ENCODE measurements at regions not wholly inside any gene's neighbourhood (a gene's known extent, or its start where the extent isn't known, plus 50 kb on each side); places are given as distances from the start of the nearest gene placed in this dataset.

DNA sequence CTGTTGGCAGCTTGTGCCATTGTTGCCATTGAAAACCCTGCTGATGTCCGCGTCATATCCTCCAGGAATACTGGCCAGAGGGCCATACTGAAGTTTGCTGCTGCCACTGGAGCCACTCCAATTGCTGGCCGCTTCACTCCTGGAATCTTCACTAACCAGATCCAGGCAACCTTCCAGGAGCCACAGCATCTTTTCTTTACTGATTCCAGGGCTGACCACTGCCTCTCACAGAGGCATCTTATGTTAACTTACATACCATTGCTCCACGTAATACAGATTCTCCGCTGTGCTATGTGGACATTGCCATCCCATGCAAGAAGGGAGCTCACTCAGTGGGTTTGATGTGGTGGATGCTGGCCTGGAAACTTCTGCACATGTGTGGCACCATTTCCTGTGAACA is 221.8 kb upstream of the FAM83B start:
- no peak overlapping the region for H3K4me3 Mint-ChIP-seq
- no peaks in the 10 kb centered on the region for H3K27me3 Mint-ChIP-seq
- H3K27ac Mint-ChIP-seq = no peak overlapping the region
- H3K36me3 Mint-ChIP-seq (ENCODE audit: insufficient read depth) = no peaks in the 10 kb centered on the region
- H3K9me3 Mint-ChIP-seq = peaks cover 9% of the 10 kb centered on the region in 2 donors
- ATAC-seq (replicated peaks) = no peak
- H3K4me1 Mint-ChIP-seq (ENCODE audit: low read depth in 2 of 2) = no peaks in the 10 kb centered on the region
- DNase-seq = no peak

DNA sequence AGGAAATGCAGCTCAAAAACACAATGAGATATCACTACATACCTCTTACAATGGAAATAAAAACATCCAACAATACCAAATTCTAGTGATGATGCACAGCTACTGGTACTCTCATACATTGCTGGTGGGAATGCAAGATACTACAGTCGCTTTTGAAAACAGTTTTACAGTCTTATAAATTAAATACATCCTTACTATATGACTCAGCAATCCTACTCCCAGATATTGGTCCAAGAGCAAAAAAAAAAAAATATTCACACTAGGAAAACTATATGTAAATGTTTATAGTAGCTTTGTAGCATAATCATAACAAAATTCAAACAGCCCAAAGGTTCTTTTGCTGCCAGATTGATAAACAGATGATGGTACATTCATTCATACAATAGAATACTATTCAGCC is 217.4 kb upstream of the FAM83B start:
- Mint-ChIP-seq H3K4me1 (ENCODE audit: low read depth in 2 of 2) (no peaks in the 10 kb centered on the region), H3K4me3 (no peak overlapping the region), H3K27ac (no peak overlapping the region), H3K9me3 (peaks cover 9 to 12% of the 10 kb centered on the region in 2 donors), H3K27me3 (no peaks in the 10 kb centered on the region), H3K36me3 (ENCODE audit: insufficient read depth) (no peaks in the 10 kb centered on the region)
- DNase-seq (no peak), ATAC-seq (replicated peaks) (no peak)

DNA sequence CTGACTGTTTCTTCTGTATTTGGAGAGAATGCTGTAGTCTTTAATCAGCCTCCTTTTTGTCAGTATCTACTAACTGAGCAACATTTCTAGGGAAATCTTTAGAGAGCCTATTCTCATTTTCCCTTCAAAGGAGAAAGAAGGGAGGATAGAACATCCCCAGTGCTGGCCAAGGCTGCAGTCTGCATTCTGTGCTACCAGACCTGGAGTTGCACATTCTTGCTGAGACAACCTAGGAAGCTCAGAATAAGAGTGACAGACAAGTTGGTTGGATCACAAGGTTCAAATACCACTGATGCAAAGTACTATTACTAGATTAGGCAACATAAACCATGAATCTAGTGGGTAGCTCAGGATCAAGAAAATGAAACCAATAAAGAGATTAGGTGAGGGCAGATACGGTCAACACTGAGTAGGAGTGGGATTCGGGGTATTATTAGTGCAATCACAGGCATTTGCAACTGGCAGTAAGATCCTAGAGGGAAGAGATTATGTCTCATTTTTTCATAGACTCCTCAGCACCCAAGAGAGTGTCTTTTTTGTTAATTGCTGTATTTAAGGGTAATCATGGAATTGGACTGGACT is 213.5 kb upstream of the FAM83B start:
- H3K4me1 Mint-ChIP-seq (ENCODE audit: low read depth in 2 of 2) = no peaks in the 10 kb centered on the region
- DNase-seq = no peak
- H3K27me3 Mint-ChIP-seq = no peaks in the 10 kb centered on the region
- peaks cover 0 to 8% of the 10 kb centered on the region in 2 donors for H3K9me3 Mint-ChIP-seq
- H3K27ac Mint-ChIP-seq = no peak overlapping the region
- ATAC-seq (replicated peaks) = no peak
- H3K4me3 Mint-ChIP-seq = no peak overlapping the region
- no peaks in the 10 kb centered on the region for H3K36me3 Mint-ChIP-seq (ENCODE audit: insufficient read depth)

DNA sequence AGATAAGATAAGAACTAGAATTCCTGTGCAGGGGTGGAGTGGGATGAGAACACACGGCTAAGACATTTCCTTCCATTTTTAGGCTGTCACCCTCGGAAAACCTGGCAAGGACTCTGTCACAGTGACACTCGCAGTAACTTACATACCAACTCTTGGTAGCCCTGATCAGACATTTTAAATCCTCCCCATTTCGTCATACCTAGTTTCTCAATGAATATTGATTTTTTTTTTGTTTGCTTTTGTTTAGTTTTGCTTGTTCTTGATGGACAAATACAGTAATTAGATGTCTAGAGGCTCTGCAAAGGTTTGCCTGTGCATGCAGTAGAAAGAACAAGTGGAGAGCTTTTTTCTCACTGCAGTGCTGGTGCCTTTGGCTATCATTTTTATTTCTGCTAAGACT is 213.0 kb upstream of the FAM83B start:
- Mint-ChIP-seq H3K36me3 (ENCODE audit: insufficient read depth) (no peaks in the 10 kb centered on the region), H3K9me3 (peaks cover 0 to 8% of the 10 kb centered on the region in 2 donors), H3K27me3 (no peaks in the 10 kb centered on the region), H3K4me1 (ENCODE audit: low read depth in 2 of 2) (no peaks in the 10 kb centered on the region), H3K27ac (no peak overlapping the region), H3K4me3 (no peak overlapping the region)
- ATAC-seq (replicated peaks) = no peak
- DNase-seq = no peak

DNA sequence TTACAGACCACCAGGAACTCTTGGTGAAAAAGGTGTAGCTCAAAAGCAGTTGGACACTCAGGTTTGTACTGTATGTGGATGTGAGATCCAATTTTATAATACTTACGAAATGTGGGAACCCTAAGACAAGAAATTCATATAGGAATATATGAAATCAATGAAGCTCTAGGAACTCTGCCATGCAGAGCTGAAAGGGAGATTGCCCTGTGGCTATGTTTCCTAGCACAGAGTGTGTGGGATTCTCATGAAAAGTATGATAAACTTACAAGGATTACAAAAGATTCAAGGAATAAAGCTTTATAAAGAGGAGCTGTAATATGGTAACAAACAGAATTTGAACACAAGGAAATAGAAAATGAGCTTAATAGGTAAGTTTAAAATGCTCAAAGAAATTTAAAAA is 205.7 kb upstream of the FAM83B start:
- H3K9me3 Mint-ChIP-seq = peaks cover 7 to 8% of the 10 kb centered on the region in 2 donors
- no peak overlapping the region for H3K27ac Mint-ChIP-seq
- no peak for ATAC-seq (replicated peaks)
- DNase-seq = no peak
- H3K4me1 Mint-ChIP-seq (ENCODE audit: low read depth in 2 of 2) = no peaks in the 10 kb centered on the region
- H3K27me3 Mint-ChIP-seq = no peaks in the 10 kb centered on the region
- H3K4me3 Mint-ChIP-seq = no peak overlapping the region
- H3K36me3 Mint-ChIP-seq (ENCODE audit: insufficient read depth) = no peaks in the 10 kb centered on the region

DNA sequence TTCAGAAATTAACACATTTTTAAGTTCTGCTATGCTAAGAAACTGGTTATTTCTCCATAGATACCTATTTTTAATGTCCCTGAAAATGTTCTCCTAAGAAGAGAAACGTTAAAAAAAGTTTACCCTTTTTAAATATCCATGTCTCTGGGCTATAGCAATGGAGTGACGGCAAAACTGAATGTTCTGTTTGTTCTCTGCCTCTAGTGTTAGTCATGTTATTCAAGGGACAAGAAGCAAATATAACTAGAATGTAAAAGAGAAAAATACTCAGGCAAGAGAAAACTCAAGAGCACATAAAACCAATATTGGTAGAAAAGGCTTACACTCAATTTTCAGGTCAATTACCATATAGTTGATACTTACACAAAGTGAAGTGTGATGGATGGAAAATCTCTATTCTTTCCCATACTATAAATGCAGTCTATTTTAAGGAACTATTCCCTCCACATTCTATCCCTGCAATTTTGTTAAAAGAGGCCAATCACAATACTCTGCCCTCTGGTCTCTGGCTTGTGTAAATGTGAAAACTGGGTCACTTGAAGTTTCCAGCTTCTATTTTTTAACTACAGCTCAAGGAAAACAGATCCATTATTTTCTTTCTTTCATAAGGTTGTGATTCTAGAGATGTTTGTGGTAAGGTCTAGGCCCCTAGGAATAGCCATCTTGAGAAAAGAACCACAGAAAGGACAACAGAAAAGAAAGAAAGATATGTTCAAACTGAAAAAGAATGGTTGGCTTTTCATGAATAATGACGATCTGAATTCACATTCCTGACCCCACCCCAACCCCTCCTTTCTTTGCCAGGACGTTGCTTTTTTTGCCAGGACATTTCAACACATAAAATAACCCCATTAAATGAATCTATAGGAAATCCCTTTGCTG is 200.3 kb upstream of the FAM83B start:
- Mint-ChIP-seq H3K4me3 (no peak overlapping the region), H3K4me1 (ENCODE audit: low read depth in 2 of 2) (no peaks in the 10 kb centered on the region), H3K27ac (no peak overlapping the region), H3K27me3 (no peaks in the 10 kb centered on the region), H3K36me3 (ENCODE audit: insufficient read depth) (no peaks in the 10 kb centered on the region), H3K9me3 (peaks cover 4 to 7% of the 10 kb centered on the region in 2 donors)
- no peak for ATAC-seq (replicated peaks)
- no peak for DNase-seq

DNA sequence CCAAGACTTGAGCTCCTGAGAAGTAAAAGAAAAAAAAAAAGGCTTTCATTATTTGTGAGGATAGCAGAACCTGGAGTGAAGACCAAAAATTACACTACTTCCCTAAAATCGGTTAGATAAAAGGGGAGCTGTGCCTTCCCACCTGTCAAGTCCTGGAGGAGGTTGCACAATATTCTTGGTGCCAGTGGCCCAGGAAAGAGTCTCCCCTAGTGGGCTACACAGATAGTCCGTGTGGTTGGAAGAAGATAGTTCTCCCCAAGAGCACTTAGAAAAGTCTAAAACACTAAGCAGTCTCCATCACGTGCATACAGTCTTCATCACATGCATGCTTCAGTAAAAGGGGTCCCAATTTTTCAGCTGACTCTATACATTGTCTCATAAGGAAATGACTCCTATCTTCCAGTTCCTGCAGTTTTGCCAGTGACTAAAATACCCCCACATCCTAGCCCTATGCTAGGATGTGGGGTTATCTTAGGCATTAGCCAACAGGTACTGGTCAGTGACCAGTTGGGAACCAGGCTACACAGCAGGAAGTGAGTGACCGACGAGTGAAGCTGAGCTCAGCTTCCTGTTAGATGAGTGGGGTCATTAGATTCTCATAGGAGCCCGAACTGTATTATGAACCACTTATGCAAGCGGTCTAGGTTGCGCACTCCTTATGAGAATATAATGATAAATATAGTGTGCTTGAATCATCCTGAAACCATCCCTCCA is 199.5 kb upstream of the FAM83B start:
- no peak overlapping the region for H3K4me3 Mint-ChIP-seq
- H3K4me1 Mint-ChIP-seq (ENCODE audit: low read depth in 2 of 2) = no peaks in the 10 kb centered on the region
- DNase-seq = no peak
- no peak for ATAC-seq (replicated peaks)
- H3K27ac Mint-ChIP-seq = no peak overlapping the region
- H3K9me3 Mint-ChIP-seq = peaks cover 4 to 5% of the 10 kb centered on the region in 2 donors
- no peaks in the 10 kb centered on the region for H3K36me3 Mint-ChIP-seq (ENCODE audit: insufficient read depth)
- H3K27me3 Mint-ChIP-seq = no peaks in the 10 kb centered on the region

DNA sequence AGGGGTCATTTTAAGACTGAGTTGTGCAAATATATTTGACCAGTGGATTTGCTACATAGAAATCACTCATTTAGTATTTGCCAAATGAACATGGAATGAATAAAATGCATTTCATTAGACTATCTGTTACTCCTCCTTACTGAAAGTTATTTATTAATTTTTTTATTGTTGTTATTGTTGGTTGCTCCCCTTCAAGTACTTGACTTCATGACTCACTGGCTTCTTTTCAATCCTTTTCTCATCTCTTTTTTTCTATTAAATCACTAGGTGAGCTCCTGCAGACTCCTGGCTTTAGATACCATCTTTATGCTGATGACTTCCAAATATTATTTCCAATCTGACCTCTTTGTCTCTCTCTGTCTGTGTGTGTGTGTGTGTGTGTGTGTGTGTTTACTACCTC is 192.2 kb upstream of the FAM83B start:
- no peak for DNase-seq
- Mint-ChIP-seq H3K27me3 (no peaks in the 10 kb centered on the region), H3K4me3 (no peak overlapping the region), H3K4me1 (ENCODE audit: low read depth in 2 of 2) (no peaks in the 10 kb centered on the region), H3K9me3 (peaks cover 16 to 22% of the 10 kb centered on the region in 2 donors), H3K36me3 (ENCODE audit: insufficient read depth) (no peaks in the 10 kb centered on the region), H3K27ac (no peak overlapping the region)
- ATAC-seq (replicated peaks) = no peak

DNA sequence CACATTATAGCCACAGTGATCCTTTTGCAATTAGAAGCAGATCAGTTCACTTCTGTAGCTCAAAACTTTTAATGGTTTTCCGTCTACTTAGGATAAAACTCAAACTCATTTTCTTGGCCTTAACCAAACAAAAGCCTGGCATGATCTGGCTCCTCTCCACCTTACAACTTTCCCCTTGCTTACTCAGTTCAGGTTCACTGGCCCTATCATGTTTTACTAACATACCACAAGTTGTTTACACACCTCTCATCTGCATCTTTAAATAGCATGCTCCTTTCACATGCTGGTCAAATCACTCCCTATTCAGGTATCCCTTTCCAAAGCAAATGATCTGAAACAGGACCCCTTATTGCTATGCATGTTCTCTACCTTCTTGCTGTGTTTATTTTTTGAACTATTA is 191.4 kb upstream of the FAM83B start:
- Mint-ChIP-seq H3K36me3 (ENCODE audit: insufficient read depth) (no peaks in the 10 kb centered on the region), H3K27me3 (no peaks in the 10 kb centered on the region), H3K4me3 (no peak overlapping the region), H3K9me3 (peaks cover 14 to 22% of the 10 kb centered on the region in 2 donors), H3K27ac (no peak overlapping the region), H3K4me1 (ENCODE audit: low read depth in 2 of 2) (no peaks in the 10 kb centered on the region)
- ATAC-seq (replicated peaks) = no peak
- no peak for DNase-seq

DNA sequence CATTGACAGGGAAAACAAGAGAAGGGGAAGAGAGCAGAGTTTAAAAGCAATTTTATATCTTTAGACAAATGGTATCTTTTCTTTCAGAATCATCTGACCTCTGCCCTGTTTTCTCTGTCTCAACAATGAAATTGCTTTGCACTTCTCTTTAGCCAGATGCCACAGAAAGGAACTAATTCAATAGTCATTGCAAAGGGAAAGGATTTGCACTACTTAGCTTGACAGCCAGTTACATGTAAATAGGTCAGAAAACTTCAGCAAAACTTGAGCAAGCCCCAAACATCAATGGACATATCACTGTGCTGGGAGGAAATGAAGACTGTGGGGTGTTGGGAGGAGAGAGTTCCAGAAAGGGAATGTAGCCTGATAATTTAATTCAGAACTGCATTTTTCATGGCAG is 181.3 kb upstream of the FAM83B start:
- Mint-ChIP-seq H3K9me3 (peaks cover 6 to 25% of the 10 kb centered on the region in 2 donors), H3K4me1 (ENCODE audit: low read depth in 2 of 2) (no peaks in the 10 kb centered on the region), H3K27me3 (no peaks in the 10 kb centered on the region), H3K36me3 (ENCODE audit: insufficient read depth) (no peaks in the 10 kb centered on the region), H3K4me3 (no peak overlapping the region), H3K27ac (no peak overlapping the region)
- DNase-seq = no peak
- ATAC-seq (replicated peaks) = no peak

DNA sequence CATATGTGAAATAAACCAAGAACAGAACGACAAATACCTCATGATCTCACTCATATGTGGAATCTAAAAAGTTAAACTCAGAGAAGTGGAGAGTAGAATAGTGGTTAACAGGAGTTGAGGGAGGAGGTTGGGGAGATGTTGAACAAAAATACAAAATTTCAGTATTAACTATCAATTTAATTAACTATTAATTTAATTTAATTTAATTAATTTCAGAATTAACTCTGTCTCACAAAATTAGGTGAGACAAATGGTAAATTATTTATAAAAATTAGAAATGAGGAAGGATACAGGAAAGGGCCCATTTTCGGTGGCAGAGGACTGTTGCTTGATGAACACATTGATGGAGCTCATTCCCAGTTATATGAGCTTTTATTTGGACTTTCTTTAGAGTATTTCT is 166.0 kb upstream of the FAM83B start:
- Mint-ChIP-seq H3K4me3 (no peak overlapping the region), H3K9me3 (peaks cover 6 to 18% of the 10 kb centered on the region in 2 donors), H3K4me1 (ENCODE audit: low read depth in 2 of 2) (no peaks in the 10 kb centered on the region), H3K36me3 (ENCODE audit: insufficient read depth) (no peaks in the 10 kb centered on the region), H3K27me3 (no peaks in the 10 kb centered on the region), H3K27ac (no peak overlapping the region)
- ATAC-seq (replicated peaks) (no peak), DNase-seq (no peak)

DNA sequence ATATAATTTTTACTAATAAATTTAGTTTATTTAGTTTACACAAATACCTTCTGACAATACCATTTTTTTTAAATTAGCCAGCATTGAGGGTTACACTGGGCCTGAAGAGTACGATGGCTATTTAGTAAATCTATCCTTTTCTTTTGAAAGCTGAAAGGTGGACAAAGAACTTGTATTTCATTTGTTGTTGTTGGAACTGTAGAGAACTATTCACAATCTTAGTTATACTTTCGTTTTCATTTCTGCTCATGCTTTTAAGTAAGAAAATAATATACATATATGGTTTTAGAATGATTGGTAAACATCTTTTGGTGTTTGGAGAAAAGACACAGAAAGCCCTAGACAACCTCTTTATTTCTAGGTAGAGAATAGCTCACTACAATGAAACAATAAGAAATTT is 165.3 kb upstream of the FAM83B start:
- no peak overlapping the region for H3K27ac Mint-ChIP-seq

DNA sequence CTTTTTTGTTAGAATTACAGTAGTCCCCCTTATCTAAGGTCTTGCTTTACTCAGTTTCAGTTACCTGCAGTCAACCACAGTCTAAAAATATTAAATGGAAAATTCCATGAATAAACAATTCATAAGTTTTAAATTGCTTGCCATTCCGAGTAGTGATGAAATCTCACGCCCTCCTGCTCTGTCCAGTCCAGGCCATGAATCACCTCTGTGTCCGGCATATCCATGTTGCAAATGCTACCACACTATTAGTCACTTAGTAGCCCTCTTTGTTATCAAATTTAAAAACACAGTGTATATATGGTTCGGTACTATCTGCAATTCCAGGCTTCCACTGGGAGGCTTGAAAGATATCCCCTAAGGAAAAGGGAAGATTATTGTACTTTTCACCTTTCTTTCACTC is 164.6 kb upstream of the FAM83B start:
- no peaks in the 10 kb centered on the region for H3K4me1 Mint-ChIP-seq (ENCODE audit: low read depth in 2 of 2)
- no peak for ATAC-seq (replicated peaks)
- no peak overlapping the region for H3K27ac Mint-ChIP-seq
- H3K4me3 Mint-ChIP-seq = no peak overlapping the region
- H3K9me3 Mint-ChIP-seq = peaks cover 8 to 27% of the 10 kb centered on the region in 2 donors
- H3K27me3 Mint-ChIP-seq = no peaks in the 10 kb centered on the region
- H3K36me3 Mint-ChIP-seq (ENCODE audit: insufficient read depth) = no peaks in the 10 kb centered on the region
- DNase-seq = no peak

More for the DNA sequence above, 165.3 kb upstream of the FAM83B start:
- no peak for ATAC-seq (replicated peaks)
- Mint-ChIP-seq H3K36me3 (ENCODE audit: insufficient read depth) (no peaks in the 10 kb centered on the region), H3K9me3 (peaks cover 6 to 20% of the 10 kb centered on the region in 2 donors), H3K4me3 (no peak overlapping the region), H3K4me1 (ENCODE audit: low read depth in 2 of 2) (no peaks in the 10 kb centered on the region), H3K27me3 (no peaks in the 10 kb centered on the region)
- DNase-seq = no peak

DNA sequence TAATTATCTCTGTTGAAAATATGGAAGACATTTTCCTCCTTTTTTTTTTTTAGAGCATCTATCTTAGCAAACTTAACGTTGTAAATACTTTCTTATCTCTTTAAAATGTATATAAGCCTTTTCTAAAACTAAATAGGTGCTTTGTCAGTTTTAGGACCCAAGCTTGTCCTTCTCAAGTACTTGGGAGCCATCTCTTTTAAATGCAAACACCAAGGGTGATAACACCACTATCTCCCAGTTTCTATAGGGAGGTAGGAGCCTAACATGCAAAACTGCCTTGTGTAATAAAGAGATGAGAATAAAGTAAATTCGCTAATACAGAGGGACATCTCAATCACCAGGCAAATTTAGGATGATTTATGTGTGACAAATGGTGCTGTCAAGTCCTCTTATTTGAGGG is 157.0 kb upstream of the FAM83B start:
- no peak overlapping the region for H3K4me3 Mint-ChIP-seq

More for the DNA sequence above, 157.0 kb upstream of the FAM83B start:
- no peaks in the 10 kb centered on the region for H3K27me3 Mint-ChIP-seq
- H3K4me1 Mint-ChIP-seq (ENCODE audit: low read depth in 2 of 2) = no peaks in the 10 kb centered on the region
- ATAC-seq (replicated peaks) (no peak), DNase-seq (no peak)
- H3K9me3 Mint-ChIP-seq = peaks cover 8 to 24% of the 10 kb centered on the region in 2 donors
- no peaks in the 10 kb centered on the region for H3K36me3 Mint-ChIP-seq (ENCODE audit: insufficient read depth)
- H3K27ac Mint-ChIP-seq = no peak overlapping the region
